ENCODE measurements at regions not wholly inside any gene's neighbourhood (a gene's known extent, or its start where the extent isn't known, plus 50 kb on each side); places are given as distances from the start of the nearest gene placed in this dataset.

- TF ChIP-seq, protein P1, sequence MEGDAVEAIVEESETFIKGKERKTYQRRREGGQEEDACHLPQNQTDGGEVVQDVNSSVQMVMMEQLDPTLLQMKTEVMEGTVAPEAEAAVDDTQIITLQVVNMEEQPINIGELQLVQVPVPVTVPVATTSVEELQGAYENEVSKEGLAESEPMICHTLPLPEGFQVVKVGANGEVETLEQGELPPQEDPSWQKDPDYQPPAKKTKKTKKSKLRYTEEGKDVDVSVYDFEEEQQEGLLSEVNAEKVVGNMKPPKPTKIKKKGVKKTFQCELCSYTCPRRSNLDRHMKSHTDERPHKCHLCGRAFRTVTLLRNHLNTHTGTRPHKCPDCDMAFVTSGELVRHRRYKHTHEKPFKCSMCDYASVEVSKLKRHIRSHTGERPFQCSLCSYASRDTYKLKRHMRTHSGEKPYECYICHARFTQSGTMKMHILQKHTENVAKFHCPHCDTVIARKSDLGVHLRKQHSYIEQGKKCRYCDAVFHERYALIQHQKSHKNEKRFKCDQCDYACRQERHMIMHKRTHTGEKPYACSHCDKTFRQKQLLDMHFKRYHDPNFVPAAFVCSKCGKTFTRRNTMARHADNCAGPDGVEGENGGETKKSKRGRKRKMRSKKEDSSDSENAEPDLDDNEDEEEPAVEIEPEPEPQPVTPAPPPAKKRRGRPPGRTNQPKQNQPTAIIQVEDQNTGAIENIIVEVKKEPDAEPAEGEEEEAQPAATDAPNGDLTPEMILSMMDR (IDR thresholded peaks at IDR 0.05; ENCODE audit: insufficient read depth, low read length, missing control alignments), result no peak
- DNase-seq (ENCODE audit: low read depth, low spot score), result no peak
- ChIA-PET CTCF (no interaction called here), POLR2A (no interaction called here)
- no peak overlapping the region for H3K4me3 ChIP-seq (ENCODE audit: low read depth, low read length)
These were observed 126.2 kb upstream of the KLF6 start for GRCh38 chr10:3911241-3911640.

- no peak for DNase-seq (ENCODE audit: low read depth, low spot score)
- H3K4me3 ChIP-seq (ENCODE audit: low read depth, low read length), result no peak overlapping the region
- POLR2A ChIA-PET, result no interaction called here
- CTCF ChIA-PET, result no interaction called here
- TF ChIP-seq, protein P1 (IDR thresholded peaks at IDR 0.05; ENCODE audit: insufficient read depth, low read length, missing control alignments), result no peak
These were observed 124.3 kb upstream of the KLF6 start for GRCh38 chr10:3909339-3909738.

GRCh38 chr10:3908183-3908582 lies 123.2 kb upstream of the KLF6 start:
- POLR2A ChIA-PET, result no interaction called here
- no peak overlapping the region for H3K4me3 ChIP-seq (ENCODE audit: low read depth, low read length)
- DNase-seq (ENCODE audit: low read depth, low spot score), result no peak
- TF ChIP-seq, protein P1 (IDR thresholded peaks at IDR 0.05; ENCODE audit: insufficient read depth, low read length, missing control alignments), result no peak
- CTCF ChIA-PET, result no interaction called here

DNA sequence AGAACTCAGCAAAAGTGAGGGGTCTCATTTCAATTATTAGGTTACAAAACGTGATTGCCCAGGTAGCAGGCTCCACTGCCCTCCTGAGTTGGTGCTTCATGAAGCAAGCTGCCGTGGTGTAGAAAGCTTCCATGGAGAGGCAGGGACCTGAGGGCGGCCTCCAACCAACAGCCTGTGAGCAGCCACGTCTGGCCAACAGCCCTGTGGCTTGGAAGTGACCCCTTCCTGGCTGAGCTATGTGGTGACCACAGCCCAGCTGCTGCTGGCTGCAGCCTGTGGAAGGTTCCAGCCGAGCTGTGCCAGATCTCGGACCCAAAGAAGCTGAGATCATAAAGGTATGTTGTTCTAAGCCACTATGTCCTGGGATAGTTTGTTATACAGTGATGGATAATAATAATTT lies 122.5 kb upstream of the KLF6 start:
- POLR2A ChIA-PET, result no interaction called here
- CTCF ChIA-PET, result no interaction called here
- TF ChIP-seq, protein P1 (IDR thresholded peaks at IDR 0.05; ENCODE audit: insufficient read depth, low read length, missing control alignments), result no peak
- no peak overlapping the region for H3K4me3 ChIP-seq (ENCODE audit: low read depth, low read length)
- DNase-seq (ENCODE audit: low read depth, low spot score), result no peak

DNA sequence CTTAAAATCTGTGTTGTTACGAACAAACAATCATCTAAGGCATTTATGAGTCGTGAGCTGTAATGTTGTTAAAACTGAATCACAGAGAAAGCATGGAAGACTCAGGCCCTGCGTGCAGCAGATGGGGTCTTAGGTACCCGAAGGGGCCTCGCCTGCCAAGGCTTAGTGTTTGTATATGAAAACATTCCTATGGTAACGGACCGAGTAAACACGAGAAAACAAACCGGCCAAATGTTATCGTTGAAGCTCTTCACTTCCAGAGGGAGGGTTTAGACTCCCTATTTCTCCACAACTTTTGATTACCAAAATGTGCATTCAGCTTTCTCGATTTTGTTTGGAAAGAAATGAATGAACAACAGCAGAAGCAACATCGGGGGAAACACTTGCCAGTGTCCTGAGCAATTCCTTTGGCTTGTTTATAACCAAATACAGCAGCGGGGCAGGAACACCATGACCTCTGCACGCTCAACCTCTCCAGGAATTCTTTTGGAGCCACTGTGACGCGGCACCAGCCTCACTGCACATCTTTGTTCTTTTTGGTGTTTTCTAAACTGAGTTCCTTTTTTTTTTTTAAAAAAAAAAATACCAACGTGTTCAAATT lies 121.6 kb upstream of the KLF6 start:
- TF ChIP-seq, protein P1 (IDR thresholded peaks at IDR 0.05; ENCODE audit: insufficient read depth, low read length, missing control alignments), result no peak
- H3K4me3 ChIP-seq (ENCODE audit: low read depth, low read length), result no peak overlapping the region
- CTCF ChIA-PET, result no interaction called here
- DNase-seq (ENCODE audit: low read depth, low spot score), result no peak
- POLR2A ChIA-PET, result no interaction called here

DNA sequence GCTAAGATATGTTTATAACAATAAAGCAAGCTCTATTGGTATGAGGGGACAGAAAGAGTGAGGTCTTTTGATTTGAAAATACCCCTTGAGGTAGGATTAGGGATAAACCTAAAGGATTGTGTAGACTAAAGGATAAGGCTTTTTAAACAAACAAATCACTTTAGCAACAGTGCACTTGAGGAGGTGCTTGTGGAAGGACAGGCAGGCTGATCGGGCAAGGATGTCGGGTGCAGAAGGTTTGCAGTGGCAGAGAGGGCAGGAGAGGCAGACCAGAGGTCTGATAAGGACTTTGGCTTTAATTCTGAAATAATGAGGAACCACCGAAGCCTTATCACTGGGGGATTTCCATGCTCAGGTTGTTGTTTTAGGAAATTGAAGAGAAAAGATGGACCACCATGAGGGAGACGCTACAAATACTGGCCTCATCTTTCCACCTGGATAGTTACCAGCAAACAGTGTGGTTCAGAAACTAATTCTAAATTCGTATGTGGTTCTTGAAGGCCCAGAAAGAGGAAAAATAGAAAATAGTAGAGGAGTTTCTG lies 119.5 kb upstream of the KLF6 start:
- H3K4me3 ChIP-seq (ENCODE audit: low read depth, low read length), result no peak overlapping the region
- TF ChIP-seq, protein P1 (IDR thresholded peaks at IDR 0.05; ENCODE audit: insufficient read depth, low read length, missing control alignments), result no peak
- ChIA-PET CTCF (no interaction called here), POLR2A (no interaction called here)
- no peak for DNase-seq (ENCODE audit: low read depth, low spot score)

Data from AG04449 (cell line).